GM18505 (cell line): ENCODE measurements at regions not wholly inside any gene's neighbourhood (a gene's known extent, or its start where the extent isn't known, plus 50 kb on each side); places are given as distances from the start of the nearest gene placed in this dataset.

Source experiments
- ATAC-seq: cut with Tn5 transposase; IDR thresholded peaks from one replicate; pipeline ENCODE4 v1.9.1; 2021; ENCODE audit not compliant: unreplicated experiment
- POLR2A ChIP-seq: IDR thresholded peaks from 4 replicates; pipeline ENCODE4 v1.6.1; 2011; ENCODE audit warnings: borderline replicate concordance; ENCODE audit not compliant: insufficient read depth, insufficient read length; ENCODE audit errors: extremely low read depth

DNA sequence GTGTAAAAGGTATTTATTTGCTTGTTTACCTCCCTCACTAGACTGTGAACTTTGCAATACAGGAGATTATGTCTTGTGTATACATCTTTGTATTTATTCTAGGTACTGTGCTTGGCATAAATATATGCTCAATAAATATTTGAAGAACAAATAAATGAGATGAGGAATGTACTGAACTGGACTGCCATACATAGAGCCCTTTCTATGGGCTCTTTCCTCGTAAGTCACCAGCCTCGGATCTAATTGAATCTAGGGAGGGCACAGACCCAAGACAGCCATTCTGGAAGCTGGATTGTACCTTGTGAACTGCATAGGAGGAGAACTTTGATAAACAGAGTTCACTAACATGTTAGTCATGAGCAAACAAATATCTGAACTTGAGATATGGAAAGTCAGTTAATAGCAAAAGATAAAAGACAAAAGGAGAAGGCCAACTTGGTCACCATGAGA lies 503.9 kb downstream of the INSC start:
- TF ChIP-seq POLR2A = no peak
- no peak for ATAC-seq

GRCh38 chr11:15621565-15621964 lies 506.8 kb downstream of the INSC start:
- no peak for TF ChIP-seq POLR2A
- no peak for ATAC-seq

- TF ChIP-seq POLR2A = no peak
- no peak for ATAC-seq
Measured at GRCh38 chr11:15622231-15622890, 507.6 kb downstream of the INSC start.

DNA sequence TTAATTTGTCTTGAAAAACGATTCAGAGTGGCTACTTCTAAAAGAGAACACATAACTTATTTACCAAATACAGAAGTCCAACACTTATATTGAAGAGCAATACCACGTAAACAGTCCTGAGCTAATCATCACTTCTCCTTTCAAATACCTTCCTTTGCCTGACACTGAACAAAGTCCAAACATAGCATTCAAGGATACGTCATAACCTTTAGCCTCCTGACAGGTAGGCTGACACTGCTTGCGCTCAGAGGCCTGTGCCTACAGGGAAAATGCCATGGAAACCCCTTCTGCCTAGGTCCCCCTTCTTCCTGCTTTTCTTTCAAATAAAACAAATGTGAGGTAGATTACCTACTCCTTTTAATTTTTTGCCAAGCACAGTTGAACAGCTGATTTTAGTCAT lies 510.0 kb downstream of the INSC start:
- TF ChIP-seq POLR2A = no peak
- ATAC-seq = no peak

DNA sequence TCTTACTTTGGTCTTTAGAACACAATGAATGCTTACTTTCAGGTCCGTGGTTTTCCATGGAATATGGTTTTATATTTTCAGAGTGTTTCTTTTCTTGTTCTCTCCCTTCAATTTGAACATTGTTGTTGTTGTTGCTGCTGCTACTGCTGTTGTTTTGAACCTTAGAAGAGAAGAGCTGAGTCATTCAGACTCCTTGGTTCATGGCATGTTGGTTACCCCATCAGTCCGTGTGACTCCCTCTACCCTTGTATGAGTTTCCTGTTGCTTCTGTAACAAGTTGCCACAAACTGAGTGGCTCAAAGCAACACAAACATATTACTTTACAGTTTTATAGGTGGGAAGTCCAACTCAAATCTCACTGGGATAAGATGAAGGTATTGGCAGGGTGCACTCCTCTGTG lies 511.0 kb downstream of the INSC start:
- TF ChIP-seq POLR2A = no peak
- ATAC-seq = no peak

GRCh38 chr11:15627560-15627959 lies 512.8 kb downstream of the INSC start:
- no peak for TF ChIP-seq POLR2A
- ATAC-seq = no peak

- TF ChIP-seq POLR2A = no peak
- peak; percentile 58 for ATAC-seq
Measured at GRCh38 chr11:15629690-15630321, 515.1 kb downstream of the INSC start.

DNA sequence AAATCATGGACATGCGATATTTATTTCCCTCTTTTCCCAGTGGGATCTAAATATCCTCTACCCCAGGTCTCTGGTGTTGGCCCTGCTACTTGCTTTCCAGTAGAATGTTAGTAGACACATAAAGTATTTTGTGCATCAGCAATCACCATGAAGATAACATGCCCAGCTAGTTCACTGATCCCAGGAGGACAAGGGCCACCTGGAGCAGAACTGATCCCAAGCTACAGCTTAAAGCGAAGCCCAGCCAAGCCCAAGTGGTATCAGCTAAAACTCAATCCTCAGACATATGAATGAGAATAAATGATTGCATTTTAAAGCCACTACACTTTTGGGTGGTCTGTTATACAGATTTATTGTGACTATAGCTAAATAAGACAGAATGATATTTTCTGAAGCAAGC lies 516.2 kb downstream of the INSC start:
- no peak for ATAC-seq
- no peak for TF ChIP-seq POLR2A

DNA sequence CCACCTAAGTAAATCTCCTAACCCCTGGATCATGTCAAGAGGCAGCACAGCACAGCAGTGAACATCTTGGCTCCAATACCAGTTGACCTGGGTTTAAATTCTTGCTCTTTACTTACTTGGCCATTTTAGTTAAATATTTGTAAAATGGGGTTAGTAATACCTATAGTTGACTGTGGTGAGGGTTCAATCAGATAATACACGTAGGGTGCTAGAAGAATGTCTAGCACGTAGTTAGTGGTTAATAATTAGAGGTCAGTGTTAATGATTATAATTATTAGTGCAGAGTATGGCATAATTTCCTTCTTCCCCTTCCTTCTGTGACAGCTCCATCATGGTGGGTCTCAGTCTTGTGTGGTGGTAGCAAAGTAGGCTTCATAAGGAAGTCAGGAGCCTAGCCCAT lies 520.8 kb downstream of the INSC start:
- no peak for TF ChIP-seq POLR2A
- no peak for ATAC-seq

DNA sequence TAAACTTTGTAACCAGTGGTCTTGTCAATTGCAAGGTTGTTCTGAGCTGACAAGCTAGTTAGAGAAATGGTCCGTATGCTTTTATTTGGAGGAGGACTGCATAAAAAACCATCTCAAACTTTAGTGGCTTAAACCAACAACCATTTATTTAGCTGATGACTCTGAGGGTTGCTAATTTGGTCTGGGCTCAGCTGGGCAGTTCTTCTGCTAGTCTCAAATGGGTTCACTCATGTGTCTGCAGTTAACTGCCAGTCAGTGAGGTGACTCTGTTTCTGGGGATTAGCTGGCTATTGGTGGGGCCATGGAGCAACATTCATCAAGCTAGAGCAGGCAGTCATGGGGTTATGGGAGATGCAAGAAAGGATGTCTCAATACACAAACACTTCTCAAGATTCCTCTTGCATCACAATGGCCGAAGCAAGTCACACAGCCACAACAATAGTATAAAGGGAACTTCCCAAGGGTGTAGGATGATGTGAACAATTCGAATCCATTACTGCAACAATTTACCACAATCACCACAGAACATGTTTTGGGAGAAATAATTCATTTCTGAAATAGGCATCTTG lies 521.9 kb downstream of the INSC start:
- no peak for ATAC-seq
- TF ChIP-seq POLR2A = no peak

GRCh38 chr11:15638386-15638787 lies 523.7 kb downstream of the INSC start:
- TF ChIP-seq POLR2A = no peak
- no peak for ATAC-seq

- no peak for TF ChIP-seq POLR2A
- no peak for ATAC-seq
Measured at GRCh38 chr11:15640318-15640717, 525.6 kb downstream of the INSC start.

DNA sequence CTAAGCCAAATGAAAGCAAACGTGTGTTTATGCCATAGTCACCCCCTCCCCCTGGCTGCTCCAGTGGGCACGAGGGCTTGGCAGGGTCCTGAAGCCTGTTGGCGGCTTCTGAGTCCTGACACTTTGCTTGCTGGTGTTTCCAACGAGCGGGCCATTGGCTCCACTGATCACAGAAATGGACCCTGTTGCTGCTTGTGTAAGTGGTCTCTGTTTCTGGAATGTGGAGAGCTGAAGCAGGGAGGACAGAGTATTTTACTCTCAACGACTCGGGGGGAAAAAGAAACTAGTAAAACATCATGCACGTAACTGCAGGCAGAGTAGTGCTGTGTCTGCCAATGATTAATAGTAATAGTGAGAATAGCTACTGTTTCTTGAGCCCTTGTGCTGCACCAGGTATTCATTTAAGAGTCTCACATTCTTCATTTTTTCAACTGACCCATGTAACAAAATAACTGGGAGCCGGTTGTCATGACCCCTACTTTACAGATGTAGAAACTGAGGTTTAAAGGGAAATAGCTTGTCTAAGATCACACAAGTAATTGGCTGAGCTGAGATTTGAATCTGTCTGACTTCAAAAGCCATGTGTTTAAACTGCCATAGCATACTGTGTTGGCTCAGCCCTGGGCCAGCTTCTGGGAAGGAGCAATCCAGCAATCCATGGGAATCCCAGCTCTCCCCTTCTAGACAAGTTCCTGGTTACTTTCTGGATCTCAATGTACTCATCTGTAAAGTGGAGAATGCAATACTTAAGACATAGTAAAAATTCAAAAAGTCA lies 526.7 kb downstream of the INSC start:
- ATAC-seq = no peak

GRCh38 chr11:15645201-15645600 lies 530.5 kb downstream of the INSC start:
- no peak for ATAC-seq
- TF ChIP-seq POLR2A = no peak

More for the DNA sequence above, 526.7 kb downstream of the INSC start:
- TF ChIP-seq POLR2A = no peak

DNA sequence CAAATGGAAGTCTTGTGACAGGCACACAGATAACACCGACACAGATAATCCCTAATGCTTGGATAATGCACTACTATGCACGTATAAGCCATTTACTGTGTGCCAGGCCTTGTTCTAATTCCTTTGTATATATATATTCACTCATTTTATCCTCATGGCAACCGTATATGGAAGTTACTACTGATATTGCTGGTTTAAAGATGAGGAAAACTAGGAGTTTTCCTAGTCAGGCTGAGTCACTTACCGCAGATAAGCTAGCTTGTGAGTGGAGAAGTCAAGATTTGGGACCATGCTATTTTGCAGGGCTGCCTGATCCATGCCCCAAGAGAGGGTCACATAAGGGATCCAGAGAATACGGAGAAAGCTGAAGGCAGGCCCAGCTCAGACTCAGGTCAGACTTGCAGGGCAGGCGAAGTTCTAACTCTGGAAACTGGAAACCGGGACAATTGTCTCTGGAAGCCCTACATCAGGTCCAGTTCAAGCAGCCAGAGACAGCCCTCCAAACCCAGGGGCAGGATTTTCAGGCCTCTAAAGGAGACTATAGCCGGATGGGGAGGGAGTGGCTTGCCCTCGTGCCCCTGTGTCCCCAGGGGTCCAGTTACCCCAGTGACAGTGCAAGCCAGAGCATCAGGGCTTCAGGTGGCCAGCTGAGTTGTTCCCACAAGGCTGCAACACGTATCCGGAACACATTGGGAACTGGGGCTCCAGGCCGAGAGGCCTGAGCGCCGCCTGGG lies 534.8 kb downstream of the INSC start:
- peak; percentile 17 for ATAC-seq
- TF ChIP-seq POLR2A = no peak
